ENCODE measurements at regions not wholly inside any gene's neighbourhood (a gene's known extent, or its start where the extent isn't known, plus 50 kb on each side); places are given as distances from the start of the nearest gene placed in this dataset.

- no peak for DNase-seq (ENCODE audit: low read depth)
These were observed 254.8 kb upstream of the ZNF32 start for GRCh38 chr10:43903451-43903850.

- DNase-seq (ENCODE audit: low read depth) = no peak
These were observed 254.2 kb upstream of the ZNF32 start for GRCh38 chr10:43902842-43903241.

DNA sequence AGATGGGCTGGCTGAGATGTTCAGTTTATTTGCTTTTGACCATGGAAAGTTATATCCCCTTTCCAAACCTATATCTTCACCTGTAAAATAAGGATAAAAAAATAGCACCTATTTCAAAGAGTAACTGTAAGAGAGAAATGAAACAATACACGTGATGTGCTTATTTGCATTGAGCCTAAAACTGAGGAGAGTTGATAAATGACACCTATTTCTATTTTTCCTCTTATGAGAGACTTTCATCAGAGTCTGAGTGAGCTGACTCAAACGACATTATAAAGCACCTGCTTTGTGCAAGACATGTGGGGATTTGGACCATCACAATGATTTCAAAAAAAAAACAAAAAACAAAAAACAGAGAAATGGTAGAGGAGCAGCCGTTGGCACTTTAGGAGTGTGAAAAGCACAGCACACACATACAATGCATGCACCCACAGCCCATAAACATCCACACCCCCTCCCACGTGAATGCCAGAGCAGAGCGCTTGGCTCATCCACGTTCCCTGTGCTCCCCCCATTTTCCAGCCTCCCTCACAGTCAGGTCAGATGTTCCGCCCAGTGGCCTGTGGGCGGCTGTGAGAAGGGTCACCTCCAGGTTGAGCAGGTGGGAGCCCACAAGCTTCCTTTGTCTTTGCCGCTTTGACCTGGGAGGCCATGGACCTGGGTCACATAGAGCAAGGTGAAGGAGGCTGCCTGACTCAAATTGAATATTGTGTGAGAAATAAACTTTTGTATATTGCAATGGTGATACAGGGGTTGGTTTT lies 253.2 kb upstream of the ZNF32 start:
- DNase-seq (ENCODE audit: low read depth) = no peak

DNA sequence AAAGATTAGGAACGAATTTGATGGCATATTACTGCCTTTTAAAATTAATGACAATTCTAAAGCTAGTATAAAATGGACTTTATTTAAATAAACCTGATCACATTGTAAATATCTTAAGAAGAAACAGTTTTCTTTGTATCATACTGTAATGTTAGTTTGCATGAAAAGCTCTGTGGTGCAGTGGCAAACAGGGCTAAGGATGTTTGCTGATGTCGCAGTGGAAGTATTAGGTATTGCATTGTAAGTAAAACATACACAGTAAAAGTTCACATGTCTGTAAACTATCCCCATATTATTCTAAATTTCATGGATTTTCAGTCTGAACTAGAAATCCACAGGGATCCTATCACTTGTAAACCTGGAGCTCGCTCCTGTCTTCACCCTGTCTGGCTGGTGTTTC lies 252.6 kb upstream of the ZNF32 start:
- DNase-seq (ENCODE audit: low read depth) = no peak

- no peak for DNase-seq (ENCODE audit: low read depth)
These were observed 251.9 kb upstream of the ZNF32 start for GRCh38 chr10:43900571-43900970.

GRCh38 chr10:43899224-43899959 lies 250.7 kb upstream of the ZNF32 start:
- DNase-seq (ENCODE audit: low read depth) = no peak

- DNase-seq (ENCODE audit: low read depth) = no peak
These were observed 249.9 kb upstream of the ZNF32 start for GRCh38 chr10:43898592-43898991.

DNA sequence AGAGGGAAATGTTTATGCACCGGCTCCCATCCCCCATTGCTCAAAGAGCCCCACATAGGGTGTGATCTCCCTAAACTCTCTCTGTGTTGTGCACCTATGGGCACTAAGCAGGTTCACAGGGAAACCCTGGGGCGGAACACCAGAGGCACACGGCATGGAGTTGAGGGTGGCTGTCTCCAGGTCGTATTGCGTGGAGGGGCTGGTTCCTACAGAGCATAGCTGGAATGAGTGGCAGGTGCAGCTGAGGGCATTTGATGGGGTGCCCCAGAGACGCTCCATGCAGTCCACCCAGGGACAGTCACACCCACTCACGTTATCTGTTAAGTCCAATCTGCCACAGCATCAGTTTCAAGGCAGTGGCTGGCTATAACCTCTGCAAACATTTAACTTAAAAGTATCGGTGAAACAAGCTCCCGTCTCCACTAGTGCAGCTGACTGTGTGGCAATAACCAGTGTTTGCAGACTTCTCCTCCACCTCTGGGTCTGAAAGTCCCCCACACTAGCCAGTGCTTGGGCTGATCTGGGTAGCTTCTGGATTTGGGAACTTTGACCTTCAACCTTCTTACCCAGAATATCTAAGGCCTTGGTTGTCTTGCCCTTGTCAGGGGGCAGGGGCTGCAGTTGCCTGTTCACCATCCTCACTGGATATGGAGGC lies 249.2 kb upstream of the ZNF32 start:
- no peak for DNase-seq (ENCODE audit: low read depth)

- no peak for DNase-seq (ENCODE audit: low read depth)
These were observed 243.5 kb upstream of the ZNF32 start for GRCh38 chr10:43892062-43892770.

DNA sequence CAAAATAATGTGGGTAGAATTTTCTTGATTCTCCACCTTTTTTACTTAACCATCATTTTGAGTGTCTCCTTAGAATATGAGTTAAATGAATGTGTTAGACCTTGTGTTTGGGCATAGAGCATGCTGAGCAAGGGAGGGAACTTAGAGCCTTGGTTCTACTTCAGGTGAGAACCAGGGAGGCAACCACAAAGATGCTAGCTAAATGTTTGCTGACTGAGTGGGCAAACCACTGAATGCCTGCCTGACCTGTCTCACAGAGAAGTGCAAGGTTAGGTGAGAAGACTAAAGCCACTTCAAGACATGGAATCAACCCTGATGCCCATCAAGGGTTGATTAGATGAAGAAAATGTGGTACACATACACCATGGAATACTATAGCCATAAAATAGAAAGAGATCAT lies 242.6 kb upstream of the ZNF32 start:
- no peak for DNase-seq (ENCODE audit: low read depth)

DNA sequence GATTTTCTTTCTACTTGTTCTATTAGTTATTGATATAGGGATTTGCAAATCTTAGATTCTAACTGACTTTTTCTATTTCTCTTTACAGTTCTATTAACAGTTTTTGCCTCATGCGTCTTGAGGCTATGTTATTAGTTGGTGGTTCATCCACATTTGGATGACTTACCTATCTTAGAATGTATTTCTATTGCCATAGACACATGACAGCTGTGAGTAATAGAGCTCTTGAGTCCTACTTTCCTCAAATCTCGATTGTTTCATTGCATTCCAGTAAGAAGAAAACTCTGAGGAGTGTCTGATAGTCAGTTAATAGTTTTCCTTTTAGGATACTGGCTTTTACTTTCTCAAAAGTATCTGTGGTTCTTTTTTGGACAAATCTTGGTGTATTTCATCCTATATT lies 241.4 kb upstream of the ZNF32 start:
- DNase-seq (ENCODE audit: low read depth) = no peak

DNA sequence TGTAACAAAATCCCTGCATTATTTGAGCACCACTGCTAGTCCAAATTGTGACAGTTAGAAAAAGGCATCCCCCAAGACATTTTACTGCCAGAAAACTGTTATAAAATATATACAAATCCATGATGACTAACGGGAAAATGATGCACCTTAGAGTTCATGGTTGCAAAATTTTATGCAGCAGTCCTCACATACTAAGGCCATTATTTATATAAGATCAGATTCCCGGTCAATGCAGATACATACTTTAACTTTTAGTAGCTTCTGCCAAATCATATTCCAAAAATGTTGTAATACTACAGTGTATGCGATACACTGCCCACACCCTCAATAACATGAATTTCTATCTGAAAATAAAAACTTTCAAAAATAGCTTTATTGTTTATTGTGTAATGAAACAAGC lies 239.9 kb upstream of the ZNF32 start:
- DNase-seq (ENCODE audit: low read depth) = no peak

DNA sequence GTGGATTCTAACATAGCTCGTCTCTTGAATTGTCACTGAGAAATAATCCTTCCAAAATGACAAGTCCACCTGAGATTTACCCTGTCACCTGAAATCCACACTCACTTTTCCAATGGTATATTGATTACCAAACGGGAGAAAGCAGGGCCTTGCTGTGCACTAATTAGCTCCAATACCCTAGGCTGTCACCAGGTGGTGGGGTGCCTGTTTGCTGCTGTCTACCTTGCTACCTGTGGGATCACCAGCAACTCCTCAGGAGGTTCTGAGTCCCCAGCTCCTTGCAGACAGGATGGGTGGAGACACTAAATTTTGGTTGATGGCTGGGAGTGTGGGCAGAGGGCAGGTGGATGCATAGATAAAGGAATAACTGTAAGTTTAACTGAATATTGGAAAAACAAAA lies 237.2 kb upstream of the ZNF32 start:
- no peak for DNase-seq (ENCODE audit: low read depth)

GRCh38 chr10:43885252-43885651 lies 236.6 kb upstream of the ZNF32 start:
- DNase-seq (ENCODE audit: low read depth) = no peak

- DNase-seq (ENCODE audit: low read depth) = no peak
These were observed 235.9 kb upstream of the ZNF32 start for GRCh38 chr10:43884501-43885105.

DNA sequence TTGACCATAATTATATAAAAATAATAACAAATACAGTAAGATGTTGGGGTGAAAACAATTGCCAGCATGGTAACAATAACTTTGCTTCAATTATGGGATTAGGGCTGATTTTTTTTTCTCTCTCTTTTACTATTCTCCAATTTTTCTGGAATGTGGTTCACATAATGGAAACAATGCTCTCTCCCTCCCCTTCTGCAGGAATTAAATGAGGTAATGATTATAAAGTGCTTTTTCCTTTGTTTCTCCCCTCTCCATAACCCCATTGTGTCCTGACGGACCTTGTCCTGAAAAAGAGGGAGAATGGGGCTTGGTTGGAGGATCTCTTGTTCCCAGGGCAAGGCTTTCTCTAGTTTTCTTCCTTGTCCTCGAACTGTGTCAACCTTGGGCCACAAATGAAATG lies 234.0 kb upstream of the ZNF32 start:
- no peak for DNase-seq (ENCODE audit: low read depth)

DNA sequence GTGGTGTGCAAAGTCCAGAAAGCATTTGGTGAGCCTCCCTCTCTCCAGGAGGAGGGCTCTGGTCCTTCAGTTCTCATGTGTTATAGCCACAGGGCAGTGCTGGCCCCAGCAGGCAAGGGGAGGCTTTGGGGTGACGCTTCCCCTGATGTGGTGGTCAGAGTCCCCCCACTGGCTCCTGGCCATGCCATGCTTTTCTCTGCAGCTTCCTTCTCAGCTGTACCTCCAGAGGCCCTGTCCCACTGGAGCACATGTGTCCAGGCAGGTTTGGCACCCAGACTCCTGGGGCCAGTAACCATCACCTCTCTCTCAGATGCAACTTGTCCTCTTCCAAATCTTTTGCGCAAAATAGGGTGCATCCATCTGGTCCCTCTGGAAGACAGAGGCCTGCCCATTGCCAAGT lies 233.0 kb upstream of the ZNF32 start:
- no peak for DNase-seq (ENCODE audit: low read depth)

- no peak for DNase-seq (ENCODE audit: low read depth)
These were observed 231.5 kb upstream of the ZNF32 start for GRCh38 chr10:43880160-43880559.

DNA sequence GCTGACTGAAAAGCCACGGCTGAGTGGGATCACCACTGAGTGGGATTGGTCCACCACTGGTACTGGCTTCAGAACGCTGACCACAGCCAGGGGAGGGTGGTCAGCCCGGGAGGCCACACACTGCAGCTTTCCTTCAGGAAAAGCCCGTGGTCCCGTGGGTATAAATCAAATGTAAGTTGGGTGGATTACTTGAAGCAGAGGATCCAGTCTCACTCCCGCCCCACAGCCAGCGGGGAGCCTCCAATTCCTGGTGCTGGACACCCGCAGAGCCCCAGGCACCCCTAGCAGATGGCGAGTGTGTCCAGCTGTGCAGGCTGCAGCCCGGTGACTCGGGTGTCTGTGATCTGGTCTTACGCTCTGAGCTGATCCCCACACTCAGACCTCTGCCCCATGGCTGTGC lies 231.1 kb upstream of the ZNF32 start:
- no peak for DNase-seq (ENCODE audit: low read depth)

DNA sequence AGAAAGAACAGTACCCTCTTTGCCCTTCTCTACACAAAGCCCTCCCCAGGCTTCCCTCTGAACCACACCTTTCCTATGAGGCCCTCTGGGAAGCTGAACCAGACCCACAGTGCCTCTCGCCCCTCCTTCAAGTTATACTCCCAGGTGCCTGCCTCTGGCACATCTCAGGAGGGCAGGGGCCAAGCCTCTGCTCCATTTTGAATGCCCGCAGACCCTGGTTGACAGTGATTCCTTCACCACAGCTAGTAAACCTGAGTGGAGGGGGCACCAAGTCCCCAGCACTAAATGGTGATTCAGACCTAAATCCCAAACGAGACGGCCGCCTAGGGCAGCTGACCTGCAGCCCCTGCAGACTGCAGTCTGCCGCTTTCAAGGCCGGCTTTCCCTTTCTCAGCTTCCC lies 230.5 kb upstream of the ZNF32 start:
- no peak for DNase-seq (ENCODE audit: low read depth)

- DNase-seq (ENCODE audit: low read depth) = no peak
These were observed 229.7 kb upstream of the ZNF32 start for GRCh38 chr10:43878386-43878785.

DNA sequence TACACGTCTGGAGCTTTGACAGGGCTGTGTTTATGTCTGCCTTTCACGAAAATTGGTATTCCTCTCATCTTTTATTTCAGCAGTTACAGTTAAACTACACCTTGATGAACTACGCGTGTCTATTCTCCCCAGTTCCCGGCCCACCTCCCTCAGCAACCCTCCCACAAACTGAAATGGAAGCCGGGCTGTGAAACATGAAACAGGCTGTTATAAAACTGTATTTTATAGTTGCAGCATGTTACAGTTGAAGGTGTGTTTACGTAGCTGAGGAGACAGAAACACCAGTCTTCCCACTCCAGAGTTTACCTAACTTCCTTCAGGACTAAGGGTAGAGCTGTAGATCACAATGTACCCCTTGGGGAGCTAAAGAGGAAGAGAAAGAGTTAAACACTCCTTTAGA lies 228.3 kb upstream of the ZNF32 start:
- DNase-seq (ENCODE audit: low read depth) = no peak
